ENCODE measurements at regions not wholly inside any gene's neighbourhood (a gene's known extent, or its start where the extent isn't known, plus 50 kb on each side); places are given as distances from the start of the nearest gene placed in this dataset.

- Histone ChIP-seq H3K4me1 (ENCODE audit: low read length) (no peaks in the 10 kb centered on the region), H3K79me2 (ENCODE audit: low read length) (no peaks in the 10 kb centered on the region), H3K9ac (ENCODE audit: low read length) (no peak overlapping the region), H3K9me3 (ENCODE audit: low read length) (no peaks in the 10 kb centered on the region), H4K20me1 (ENCODE audit: insufficient read depth, low read depth, low read length) (no peaks in the 10 kb centered on the region), H3K36me3 (ENCODE audit: insufficient read depth, low read length) (no peaks in the 10 kb centered on the region), H3K27me3 (ENCODE audit: low read length) (no peaks in the 10 kb centered on the region), H3K9me2 (replicated peaks; ENCODE audit: insufficient read depth, low read length) (no peaks in the 10 kb centered on the region), H3K27ac (ENCODE audit: low read length) (no peak overlapping the region), H3K4me2 (ENCODE audit: low read depth, low read length, poor library complexity, severe bottlenecking) (no peak overlapping the region), H3K4me3 (ENCODE audit: low read length) (no peak overlapping the region), H2AFZ (ENCODE audit: low read length) (no peak overlapping the region)
- no peak for DNase-seq
Observed at GRCh38 chr22:47748957-47749356, 986.5 kb downstream of the TBC1D22A start.

- H3K4me1 ChIP-seq (ENCODE audit: low read length), result no peaks in the 10 kb centered on the region
- no peaks in the 10 kb centered on the region for H3K9me3 ChIP-seq (ENCODE audit: low read length)
- H3K79me2 ChIP-seq (ENCODE audit: low read length), result no peaks in the 10 kb centered on the region
- no peak overlapping the region for H2AFZ ChIP-seq (ENCODE audit: low read length)
- H3K4me3 ChIP-seq (ENCODE audit: low read length), result no peak overlapping the region
- no peak overlapping the region for H3K9ac ChIP-seq (ENCODE audit: low read length)
- H3K4me2 ChIP-seq (ENCODE audit: low read depth, low read length, poor library complexity, severe bottlenecking), result no peak overlapping the region
- no peak for DNase-seq
- H4K20me1 ChIP-seq (ENCODE audit: insufficient read depth, low read depth, low read length), result no peaks in the 10 kb centered on the region
- H3K36me3 ChIP-seq (ENCODE audit: insufficient read depth, low read length), result no peaks in the 10 kb centered on the region
- H3K9me2 ChIP-seq (replicated peaks; ENCODE audit: insufficient read depth, low read length), result no peaks in the 10 kb centered on the region
- H3K27me3 ChIP-seq (ENCODE audit: low read length), result no peaks in the 10 kb centered on the region
- H3K27ac ChIP-seq (ENCODE audit: low read length), result no peak overlapping the region
Observed at GRCh38 chr22:47748271-47748670, 985.8 kb downstream of the TBC1D22A start.

GRCh38 chr22:47740109-47740805, 977.8 kb downstream of the TBC1D22A start:
- no peaks in the 10 kb centered on the region for H4K20me1 ChIP-seq (ENCODE audit: insufficient read depth, low read depth, low read length)
- no peaks in the 10 kb centered on the region for H3K27me3 ChIP-seq (ENCODE audit: low read length)
- no peaks in the 10 kb centered on the region for H3K9me3 ChIP-seq (ENCODE audit: low read length)
- no peak overlapping the region for H3K27ac ChIP-seq (ENCODE audit: low read length)
- H3K4me2 ChIP-seq (ENCODE audit: low read depth, low read length, poor library complexity, severe bottlenecking), result no peak overlapping the region
- H3K79me2 ChIP-seq (ENCODE audit: low read length), result no peaks in the 10 kb centered on the region
- no peaks in the 10 kb centered on the region for H3K9me2 ChIP-seq (replicated peaks; ENCODE audit: insufficient read depth, low read length)
- H3K4me1 ChIP-seq (ENCODE audit: low read length), result no peaks in the 10 kb centered on the region
- H3K9ac ChIP-seq (ENCODE audit: low read length), result no peak overlapping the region
- DNase-seq, result no peak
- H3K4me3 ChIP-seq (ENCODE audit: low read length), result no peak overlapping the region
- H2AFZ ChIP-seq (ENCODE audit: low read length), result no peak overlapping the region
- H3K36me3 ChIP-seq (ENCODE audit: insufficient read depth, low read length), result no peaks in the 10 kb centered on the region

GRCh38 chr22:47739291-47740015, 977.0 kb downstream of the TBC1D22A start:
- Histone ChIP-seq H3K9me2 (replicated peaks; ENCODE audit: insufficient read depth, low read length) (no peaks in the 10 kb centered on the region), H2AFZ (ENCODE audit: low read length) (no peak overlapping the region), H3K27me3 (ENCODE audit: low read length) (no peaks in the 10 kb centered on the region), H3K79me2 (ENCODE audit: low read length) (no peaks in the 10 kb centered on the region), H3K9me3 (ENCODE audit: low read length) (no peaks in the 10 kb centered on the region), H3K9ac (ENCODE audit: low read length) (no peak overlapping the region), H3K27ac (ENCODE audit: low read length) (no peak overlapping the region), H3K4me1 (ENCODE audit: low read length) (no peaks in the 10 kb centered on the region), H3K36me3 (ENCODE audit: insufficient read depth, low read length) (no peaks in the 10 kb centered on the region), H3K4me2 (ENCODE audit: low read depth, low read length, poor library complexity, severe bottlenecking) (no peak overlapping the region), H3K4me3 (ENCODE audit: low read length) (no peak overlapping the region), H4K20me1 (ENCODE audit: insufficient read depth, low read depth, low read length) (no peaks in the 10 kb centered on the region)
- DNase-seq, result no peak

- H3K4me2 ChIP-seq (ENCODE audit: low read depth, low read length, poor library complexity, severe bottlenecking), result no peak overlapping the region
- H3K4me1 ChIP-seq (ENCODE audit: low read length), result no peaks in the 10 kb centered on the region
- no peak overlapping the region for H3K9ac ChIP-seq (ENCODE audit: low read length)
- no peaks in the 10 kb centered on the region for H3K27me3 ChIP-seq (ENCODE audit: low read length)
- no peak for DNase-seq
- no peak overlapping the region for H2AFZ ChIP-seq (ENCODE audit: low read length)
- H4K20me1 ChIP-seq (ENCODE audit: insufficient read depth, low read depth, low read length), result no peaks in the 10 kb centered on the region
- H3K9me2 ChIP-seq (replicated peaks; ENCODE audit: insufficient read depth, low read length), result no peaks in the 10 kb centered on the region
- H3K36me3 ChIP-seq (ENCODE audit: insufficient read depth, low read length), result no peaks in the 10 kb centered on the region
- H3K9me3 ChIP-seq (ENCODE audit: low read length), result no peaks in the 10 kb centered on the region
- no peaks in the 10 kb centered on the region for H3K79me2 ChIP-seq (ENCODE audit: low read length)
- no peak overlapping the region for H3K4me3 ChIP-seq (ENCODE audit: low read length)
- no peak overlapping the region for H3K27ac ChIP-seq (ENCODE audit: low read length)
Observed at GRCh38 chr22:47738472-47739013, 976.1 kb downstream of the TBC1D22A start.

- H4K20me1 ChIP-seq (ENCODE audit: insufficient read depth, low read depth, low read length), result no peaks in the 10 kb centered on the region
- H3K27me3 ChIP-seq (ENCODE audit: low read length), result no peaks in the 10 kb centered on the region
- H3K36me3 ChIP-seq (ENCODE audit: insufficient read depth, low read length), result no peaks in the 10 kb centered on the region
- H3K9ac ChIP-seq (ENCODE audit: low read length), result no peak overlapping the region
- H3K9me2 ChIP-seq (replicated peaks; ENCODE audit: insufficient read depth, low read length), result no peaks in the 10 kb centered on the region
- H3K9me3 ChIP-seq (ENCODE audit: low read length), result no peaks in the 10 kb centered on the region
- H3K4me2 ChIP-seq (ENCODE audit: low read depth, low read length, poor library complexity, severe bottlenecking), result no peak overlapping the region
- no peak overlapping the region for H3K27ac ChIP-seq (ENCODE audit: low read length)
- no peaks in the 10 kb centered on the region for H3K79me2 ChIP-seq (ENCODE audit: low read length)
- no peak for DNase-seq
- H2AFZ ChIP-seq (ENCODE audit: low read length), result no peak overlapping the region
- no peak overlapping the region for H3K4me3 ChIP-seq (ENCODE audit: low read length)
- H3K4me1 ChIP-seq (ENCODE audit: low read length), result no peaks in the 10 kb centered on the region
Observed at GRCh38 chr22:47736186-47737034, 974.0 kb downstream of the TBC1D22A start.

- DNase-seq, result no peak
- Histone ChIP-seq H3K9ac (ENCODE audit: low read length) (no peak overlapping the region), H3K4me2 (ENCODE audit: low read depth, low read length, poor library complexity, severe bottlenecking) (no peak overlapping the region), H2AFZ (ENCODE audit: low read length) (no peak overlapping the region), H3K4me3 (ENCODE audit: low read length) (no peak overlapping the region), H3K9me3 (ENCODE audit: low read length) (no peaks in the 10 kb centered on the region), H3K36me3 (ENCODE audit: insufficient read depth, low read length) (no peaks in the 10 kb centered on the region), H3K27ac (ENCODE audit: low read length) (no peak overlapping the region), H3K9me2 (replicated peaks; ENCODE audit: insufficient read depth, low read length) (no peaks in the 10 kb centered on the region), H3K27me3 (ENCODE audit: low read length) (no peaks in the 10 kb centered on the region), H4K20me1 (ENCODE audit: insufficient read depth, low read depth, low read length) (no peaks in the 10 kb centered on the region), H3K79me2 (ENCODE audit: low read length) (no peaks in the 10 kb centered on the region), H3K4me1 (ENCODE audit: low read length) (no peaks in the 10 kb centered on the region)
Observed at GRCh38 chr22:47734511-47734910, 972.1 kb downstream of the TBC1D22A start.

GRCh38 chr22:47727641-47728040, 965.2 kb downstream of the TBC1D22A start:
- Histone ChIP-seq H3K4me3 (ENCODE audit: low read length) (no peak overlapping the region), H3K36me3 (ENCODE audit: insufficient read depth, low read length) (no peaks in the 10 kb centered on the region), H3K9ac (ENCODE audit: low read length) (no peak overlapping the region), H3K4me1 (ENCODE audit: low read length) (no peaks in the 10 kb centered on the region), H3K4me2 (ENCODE audit: low read depth, low read length, poor library complexity, severe bottlenecking) (no peak overlapping the region), H2AFZ (ENCODE audit: low read length) (no peak overlapping the region), H3K9me3 (ENCODE audit: low read length) (no peaks in the 10 kb centered on the region), H3K9me2 (replicated peaks; ENCODE audit: insufficient read depth, low read length) (no peaks in the 10 kb centered on the region), H4K20me1 (ENCODE audit: insufficient read depth, low read depth, low read length) (no peaks in the 10 kb centered on the region), H3K79me2 (ENCODE audit: low read length) (no peaks in the 10 kb centered on the region), H3K27ac (ENCODE audit: low read length) (no peak overlapping the region), H3K27me3 (ENCODE audit: low read length) (no peaks in the 10 kb centered on the region)
- no peak for DNase-seq

All from Karpas-422 (cell line).